SJSA1 (cell line): ENCODE measurements at regions not wholly inside any gene's neighbourhood (a gene's known extent, or its start where the extent isn't known, plus 50 kb on each side); places are given as distances from the start of the nearest gene placed in this dataset.

Source experiments
- DNase-seq, 2 experiments: peaks; one replicate each; pipeline ENCODE4 v3.0.0-alpha.2; 2015 to 2020; ENCODE audit warnings: low spot score in 2 of 2, low read depth in 1 of 2
- H3K27ac ChIP-seq: fragments of 250-450 bp; sonication (Bioruptor Pico); 2 replicates; pipeline ENCODE4 v1.5.1; 2020; ENCODE audit warnings: mild to moderate bottlenecking, moderate library complexity
- H3K27me3 ChIP-seq: fragments of 250-450 bp; sonication (Bioruptor Pico); replicated peaks from 2 replicates; pipeline ENCODE4 v1.5.1; 2020; ENCODE audit warnings: mild to moderate bottlenecking, moderate library complexity
- H3K36me3 ChIP-seq: fragments of 250-450 bp; sonication (Bioruptor Pico); 2 replicates; pipeline ENCODE4 v1.5.1; 2020; ENCODE audit warnings: mild to moderate bottlenecking
- H3K4me1 ChIP-seq: fragments of 250-450 bp; sonication (Bioruptor Pico); replicated peaks from 2 replicates; pipeline ENCODE4 v1.6.1; 2021; ENCODE audit warnings: mild to moderate bottlenecking
- H3K4me3 ChIP-seq: fragments of 250-450 bp; sonication (Bioruptor Pico); 2 replicates; pipeline ENCODE4 v1.5.1; 2020; ENCODE audit warnings: mild to moderate bottlenecking
- H3K9me3 ChIP-seq: fragments of 250-450 bp; sonication (Bioruptor Pico); replicated peaks from 2 replicates; pipeline ENCODE4 v1.5.1; 2020; ENCODE audit warnings: mild to moderate bottlenecking

- H3K4me1 ChIP-seq, result peaks cover 7% of the 10 kb centered on the region
- peaks cover 48% of the 10 kb centered on the region for H3K27me3 ChIP-seq
- 0 out of 2 replicates have a peak, but pooled peaks cover 2% of the 10 kb centered on the region for H3K9me3 ChIP-seq
- no peak for DNase-seq
- H3K36me3 ChIP-seq, result no peaks in the 10 kb centered on the region
- H3K4me3 ChIP-seq, result no peak overlapping the region
- H3K27ac ChIP-seq, result no peak overlapping the region
Measured at GRCh38 chr5:154535535-154535934, 57.5 kb upstream of the HAND1 start.

- no peak for DNase-seq
Measured at GRCh38 chr5:154534457-154535050, 56.5 kb upstream of the HAND1 start.

DNA sequence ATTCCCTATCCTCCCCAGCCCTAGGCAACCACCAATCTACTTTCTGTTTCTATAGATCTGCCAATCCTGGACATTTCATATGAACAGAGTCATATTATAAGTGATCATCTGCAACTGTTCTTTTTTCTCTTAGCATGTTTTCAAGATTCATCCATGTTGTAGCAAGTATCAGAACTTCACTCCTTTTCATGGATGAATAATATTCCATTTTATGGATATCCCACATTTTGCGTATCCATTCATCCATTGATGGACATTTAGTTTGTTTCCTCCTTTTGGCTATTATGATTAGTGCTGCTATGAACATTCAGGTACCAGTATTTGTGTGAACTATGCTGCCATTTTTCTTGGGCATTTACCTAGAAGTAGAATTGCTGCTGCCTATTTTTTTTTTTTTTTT, 51.3 kb upstream of the HAND1 start:
- H3K9me3 ChIP-seq, result no peaks in the 10 kb centered on the region

More at GRCh38 chr5:154534457-154535050, 56.5 kb upstream of the HAND1 start:
- H3K4me1 ChIP-seq, result peaks cover 7% of the 10 kb centered on the region
- H3K9me3 ChIP-seq, result 0 out of 2 replicates have a peak, but pooled peaks cover 2% of the 10 kb centered on the region
- H3K27me3 ChIP-seq, result peaks cover 40% of the 10 kb centered on the region
- no peak overlapping the region for H3K4me3 ChIP-seq
- H3K27ac ChIP-seq, result no peak overlapping the region
- no peaks in the 10 kb centered on the region for H3K36me3 ChIP-seq

GRCh38 chr5:154528005-154528594, 50.1 kb upstream of the HAND1 start:
- Histone ChIP-seq H3K4me1 (peaks cover 29% of the 10 kb centered on the region), H3K27ac (no peak overlapping the region), H3K27me3 (peaks cover 12% of the 10 kb centered on the region), H3K36me3 (no peaks in the 10 kb centered on the region), H3K9me3 (no peaks in the 10 kb centered on the region), H3K4me3 (no peak overlapping the region)
- no peak for DNase-seq

More for the DNA sequence above, 51.3 kb upstream of the HAND1 start:
- DNase-seq, result no peak
- Histone ChIP-seq H3K27ac (no peak overlapping the region), H3K27me3 (peaks cover 13% of the 10 kb centered on the region), H3K4me3 (no peak overlapping the region), H3K4me1 (peaks cover 17% of the 10 kb centered on the region), H3K36me3 (no peaks in the 10 kb centered on the region)
